ENCODE measurements at regions not wholly inside any gene's neighbourhood (a gene's known extent, or its start where the extent isn't known, plus 50 kb on each side); places are given as distances from the start of the nearest gene placed in this dataset.

DNA sequence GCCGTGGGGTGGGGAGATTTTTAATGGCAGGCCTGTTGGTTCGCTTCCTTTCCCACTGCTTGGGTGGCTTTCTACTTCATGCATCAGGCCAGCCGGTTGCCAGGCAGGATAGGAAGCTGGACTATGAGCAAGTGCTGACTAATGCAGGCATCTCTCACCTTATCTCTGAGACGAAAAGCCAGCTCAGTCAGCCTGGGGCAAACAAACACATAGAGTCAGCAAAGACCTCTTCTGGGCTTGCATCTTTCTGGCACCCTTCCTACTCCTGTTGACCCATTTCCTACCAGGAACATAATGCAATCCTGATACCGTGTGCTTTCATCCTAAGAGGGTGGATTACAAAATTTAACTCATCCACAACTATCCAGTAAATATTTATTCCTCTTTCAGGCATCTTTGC, 416.6 kb upstream of the MEX3C start:
- intact Hi-C loops (cut with DNase I): no loop called here
- DNase-seq (ENCODE audit: extremely low spot score in 2 of 2): no peak
- no peaks in the 10 kb centered on the region for H3K36me3 ChIP-seq
- no peaks in the 10 kb centered on the region for H3K27me3 ChIP-seq
- H3K4me1 ChIP-seq: no peaks in the 10 kb centered on the region
- TF ChIP-seq POLR2A (IDR thresholded peaks at IDR 0.05) (no peak), POLR2AphosphoS5 (IDR thresholded peaks at IDR 0.05; ENCODE audit: insufficient read depth in 1 of 2, low read depth in 1 of 2) (no peak)
- TF ChIP-seq, protein P1, sequence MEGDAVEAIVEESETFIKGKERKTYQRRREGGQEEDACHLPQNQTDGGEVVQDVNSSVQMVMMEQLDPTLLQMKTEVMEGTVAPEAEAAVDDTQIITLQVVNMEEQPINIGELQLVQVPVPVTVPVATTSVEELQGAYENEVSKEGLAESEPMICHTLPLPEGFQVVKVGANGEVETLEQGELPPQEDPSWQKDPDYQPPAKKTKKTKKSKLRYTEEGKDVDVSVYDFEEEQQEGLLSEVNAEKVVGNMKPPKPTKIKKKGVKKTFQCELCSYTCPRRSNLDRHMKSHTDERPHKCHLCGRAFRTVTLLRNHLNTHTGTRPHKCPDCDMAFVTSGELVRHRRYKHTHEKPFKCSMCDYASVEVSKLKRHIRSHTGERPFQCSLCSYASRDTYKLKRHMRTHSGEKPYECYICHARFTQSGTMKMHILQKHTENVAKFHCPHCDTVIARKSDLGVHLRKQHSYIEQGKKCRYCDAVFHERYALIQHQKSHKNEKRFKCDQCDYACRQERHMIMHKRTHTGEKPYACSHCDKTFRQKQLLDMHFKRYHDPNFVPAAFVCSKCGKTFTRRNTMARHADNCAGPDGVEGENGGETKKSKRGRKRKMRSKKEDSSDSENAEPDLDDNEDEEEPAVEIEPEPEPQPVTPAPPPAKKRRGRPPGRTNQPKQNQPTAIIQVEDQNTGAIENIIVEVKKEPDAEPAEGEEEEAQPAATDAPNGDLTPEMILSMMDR (IDR thresholded peaks at IDR 0.05): no peak
- no peaks in the 10 kb centered on the region for H3K9me3 ChIP-seq
- no peak overlapping the region for H3K27ac ChIP-seq
- no peak overlapping the region for H3K4me3 ChIP-seq

DNA sequence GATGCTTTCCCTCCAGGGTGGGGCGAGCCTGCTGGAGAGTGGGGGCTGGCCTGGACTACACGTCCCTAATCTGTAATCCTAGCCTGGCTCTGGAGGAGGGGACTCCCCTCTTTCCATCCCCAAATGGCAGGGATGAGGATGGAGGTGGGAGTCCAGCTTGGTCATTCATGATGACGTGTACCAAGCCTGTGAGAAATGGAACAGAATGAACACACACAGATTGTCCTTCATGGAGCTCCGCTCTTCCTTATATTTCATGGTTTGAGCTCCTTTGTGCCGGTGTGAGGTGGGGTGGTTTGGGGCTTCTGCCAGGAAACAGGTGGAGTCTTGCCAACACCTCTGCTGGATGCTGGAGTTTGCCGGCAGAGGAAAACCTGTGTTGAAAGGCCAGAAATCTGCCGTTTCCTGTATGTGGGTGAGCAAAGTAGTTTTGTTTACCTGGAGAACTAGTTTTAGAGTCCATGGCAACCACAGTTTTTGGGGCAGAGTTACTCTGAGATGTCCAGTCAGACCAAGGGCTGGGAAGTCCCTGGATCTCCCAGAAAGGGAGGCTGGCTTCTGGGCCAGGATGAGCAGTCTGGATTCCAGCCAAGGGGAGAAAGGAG, 417.6 kb upstream of the MEX3C start:
- H3K27ac ChIP-seq: no peak overlapping the region

DNA sequence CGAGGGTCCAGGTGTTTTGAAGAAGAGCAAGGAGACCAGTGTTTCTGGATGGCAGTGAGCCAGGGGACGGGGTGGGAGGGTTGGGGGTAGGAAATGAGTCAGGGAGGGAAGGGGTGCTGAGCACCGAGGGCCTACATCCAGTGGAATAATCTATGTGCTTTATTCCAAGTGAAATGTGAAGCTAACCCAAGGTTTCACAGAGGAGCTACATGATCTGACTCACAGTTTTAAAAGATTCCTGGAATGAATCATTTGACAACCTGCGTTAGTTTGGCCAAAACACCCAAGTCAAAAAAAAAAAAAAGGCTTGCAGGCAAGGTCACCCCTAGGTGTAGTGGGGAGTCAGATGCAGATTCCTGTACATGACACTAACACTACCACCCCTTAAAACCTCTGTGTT, 419.7 kb upstream of the MEX3C start:
- Histone ChIP-seq H3K4me1 (no peaks in the 10 kb centered on the region), H3K27ac (no peak overlapping the region), H3K4me3 (no peak overlapping the region), H3K36me3 (no peaks in the 10 kb centered on the region), H3K9me3 (no peaks in the 10 kb centered on the region), H3K27me3 (no peaks in the 10 kb centered on the region)
- no peak for DNase-seq (ENCODE audit: extremely low spot score in 2 of 2)
- TF ChIP-seq POLR2A (IDR thresholded peaks at IDR 0.05) (no peak), POLR2AphosphoS5 (IDR thresholded peaks at IDR 0.05; ENCODE audit: insufficient read depth in 1 of 2, low read depth in 1 of 2) (no peak)
- TF ChIP-seq, protein P1 (IDR thresholded peaks at IDR 0.05): no peak
- intact Hi-C loops (cut with DNase I): no loop called here

More for the DNA sequence above, 417.6 kb upstream of the MEX3C start:
- no peak for TF ChIP-seq POLR2AphosphoS5 (IDR thresholded peaks at IDR 0.05; ENCODE audit: insufficient read depth in 1 of 2, low read depth in 1 of 2)
- TF ChIP-seq POLR2A (IDR thresholded peaks at IDR 0.05): no peak
- TF ChIP-seq, protein P1 (IDR thresholded peaks at IDR 0.05): no peak
- Histone ChIP-seq H3K27me3 (no peaks in the 10 kb centered on the region), H3K4me1 (no peaks in the 10 kb centered on the region), H3K36me3 (no peaks in the 10 kb centered on the region), H3K4me3 (no peak overlapping the region), H3K9me3 (no peaks in the 10 kb centered on the region)
- DNase-seq (ENCODE audit: extremely low spot score in 2 of 2): no peak
- intact Hi-C loops (cut with DNase I): no loop called here

DNA sequence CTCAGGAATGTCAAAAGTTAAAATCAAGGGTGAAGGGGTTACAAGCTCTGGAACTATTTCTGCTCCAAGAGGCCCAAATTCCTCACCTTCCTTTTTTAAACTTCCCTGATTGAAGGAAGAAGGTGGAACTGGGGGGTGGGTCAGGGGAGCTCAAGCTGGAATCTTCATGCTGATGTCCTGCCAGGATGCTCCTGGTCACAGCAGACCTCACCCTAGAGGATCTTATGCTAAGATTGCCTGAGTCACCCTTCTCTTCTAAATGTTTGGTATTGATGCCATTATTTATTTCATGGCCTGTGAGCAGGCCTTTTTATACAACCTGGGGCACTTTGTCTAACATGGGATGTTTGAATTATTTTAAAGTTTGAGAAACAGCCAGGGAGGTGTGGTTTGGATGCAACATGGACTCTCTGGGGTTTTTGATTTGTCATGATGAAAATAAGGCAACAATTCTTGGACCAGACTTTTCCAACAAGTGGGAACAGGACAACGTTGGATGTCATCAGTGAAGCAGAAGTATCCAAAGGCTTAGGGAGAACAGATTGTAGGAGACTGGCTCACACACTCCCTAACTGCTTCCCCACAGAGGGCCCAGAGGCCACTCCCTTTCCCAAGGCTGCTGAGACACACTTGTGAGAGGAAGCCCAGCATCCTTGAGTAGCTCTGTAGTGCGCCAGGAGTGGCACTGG, 420.2 kb upstream of the MEX3C start:
- Histone ChIP-seq H3K4me1 (no peaks in the 10 kb centered on the region), H3K9me3 (no peaks in the 10 kb centered on the region), H3K27ac (no peak overlapping the region), H3K27me3 (no peaks in the 10 kb centered on the region), H3K4me3 (no peak overlapping the region), H3K36me3 (no peaks in the 10 kb centered on the region)
- TF ChIP-seq POLR2AphosphoS5 (IDR thresholded peaks at IDR 0.05; ENCODE audit: insufficient read depth in 1 of 2, low read depth in 1 of 2) (no peak), POLR2A (IDR thresholded peaks at IDR 0.05) (no peak)
- TF ChIP-seq, protein P1 (IDR thresholded peaks at IDR 0.05): no peak
- DNase-seq (ENCODE audit: extremely low spot score in 2 of 2): no peak
- intact Hi-C loops (cut with DNase I): no loop called here

DNA sequence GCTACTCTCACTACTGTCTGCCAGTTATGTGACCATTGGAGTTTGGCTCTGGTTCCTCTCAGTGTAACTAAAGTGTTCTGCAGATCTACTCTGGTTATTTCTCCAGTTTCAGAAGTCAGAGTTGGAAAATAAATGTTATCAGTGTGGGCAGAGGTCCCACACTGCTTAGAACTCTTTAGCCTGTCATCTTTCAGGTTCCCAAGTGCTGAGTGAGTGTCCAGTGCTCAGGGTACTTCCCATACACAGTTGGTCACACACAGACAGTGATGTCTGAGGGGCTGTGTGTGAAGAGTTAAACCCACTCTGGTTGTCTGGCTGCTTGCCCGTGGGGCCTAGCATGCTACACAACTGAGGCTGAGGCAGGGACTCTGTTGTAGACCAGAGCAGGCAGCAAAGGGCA, 421.8 kb upstream of the MEX3C start:
- Histone ChIP-seq H3K9me3 (no peaks in the 10 kb centered on the region), H3K4me1 (no peaks in the 10 kb centered on the region), H3K4me3 (no peak overlapping the region), H3K27ac (no peak overlapping the region), H3K36me3 (no peaks in the 10 kb centered on the region), H3K27me3 (no peaks in the 10 kb centered on the region)
- TF ChIP-seq, protein P1 (IDR thresholded peaks at IDR 0.05): no peak
- TF ChIP-seq POLR2AphosphoS5 (IDR thresholded peaks at IDR 0.05; ENCODE audit: insufficient read depth in 1 of 2, low read depth in 1 of 2) (no peak), POLR2A (IDR thresholded peaks at IDR 0.05) (no peak)
- DNase-seq (ENCODE audit: extremely low spot score in 2 of 2): no peak
- intact Hi-C loops (cut with DNase I): no loop called here

Data from vagina (tissue), 2 donors.